ENCODE measurements at regions not wholly inside any gene's neighbourhood (a gene's known extent, or its start where the extent isn't known, plus 50 kb on each side); places are given as distances from the start of the nearest gene placed in this dataset.
A peak's percentile ranks its signal among the peaks of the same experiment; 100 is the strongest.
"Not testable (repeated sequence)": the region's sequence is repeated elsewhere in the genome, so short reads cannot be mapped to it uniquely, and the experiment has no call there.

- no peak for TF ChIP-seq CTCF (IDR thresholded peaks at IDR 0.05; ENCODE audit: low read depth, low read length)
- H3K4me3 ChIP-seq (replicated peaks in 1 of 2; ENCODE audit: low read depth in 2 of 2, low read length in 2 of 2): no peak overlapping the region
- no peak for DNase-seq (ENCODE audit: low read depth in 2 of 2)
Measured at GRCh38 chr13:54511366-54511765, 1482.8 kb downstream of the OLFM4 start.

- DNase-seq (ENCODE audit: low read depth in 2 of 2): no peak
- no peak overlapping the region for H3K4me3 ChIP-seq (replicated peaks in 1 of 2; ENCODE audit: low read depth in 2 of 2, low read length in 2 of 2)
- TF ChIP-seq CTCF (IDR thresholded peaks at IDR 0.05; ENCODE audit: low read depth, low read length): no peak
Measured at GRCh38 chr13:54513254-54513653, 1484.6 kb downstream of the OLFM4 start.

GRCh38 chr13:54536112-54536511 lies 1507.5 kb downstream of the OLFM4 start:
- DNase-seq (ENCODE audit: low read depth in 2 of 2): peak in 1 of 2 donors; percentile 0
- no peak for TF ChIP-seq CTCF (IDR thresholded peaks at IDR 0.05; ENCODE audit: low read depth, low read length)
- no peak overlapping the region for H3K4me3 ChIP-seq (replicated peaks in 1 of 2; ENCODE audit: low read depth in 2 of 2, low read length in 2 of 2)

GRCh38 chr13:54563286-54563685 lies 1534.7 kb downstream of the OLFM4 start:
- no peak for DNase-seq (ENCODE audit: low read depth in 2 of 2)
- TF ChIP-seq CTCF (IDR thresholded peaks at IDR 0.05; ENCODE audit: low read depth, low read length): no peak
- H3K4me3 ChIP-seq (replicated peaks in 1 of 2; ENCODE audit: low read depth in 2 of 2, low read length in 2 of 2): no peak overlapping the region

- DNase-seq (ENCODE audit: low read depth in 2 of 2); H3K4me3 ChIP-seq (replicated peaks in 1 of 2; ENCODE audit: low read depth in 2 of 2, low read length in 2 of 2): not testable (repeated sequence)
Measured at GRCh38 chr13:54572037-54572436, 1543.4 kb downstream of the OLFM4 start.

GRCh38 chr13:54573186-54573585 lies 1544.6 kb downstream of the OLFM4 start:
- no peak for TF ChIP-seq CTCF (IDR thresholded peaks at IDR 0.05; ENCODE audit: low read depth, low read length)
- no peak overlapping the region for H3K4me3 ChIP-seq (replicated peaks in 1 of 2; ENCODE audit: low read depth in 2 of 2, low read length in 2 of 2)
- DNase-seq (ENCODE audit: low read depth in 2 of 2): no peak

- TF ChIP-seq CTCF (IDR thresholded peaks at IDR 0.05; ENCODE audit: low read depth, low read length): no peak
- no peak for DNase-seq (ENCODE audit: low read depth in 2 of 2)
- H3K4me3 ChIP-seq (replicated peaks in 1 of 2; ENCODE audit: low read depth in 2 of 2, low read length in 2 of 2): no peak overlapping the region
Measured at GRCh38 chr13:54574791-54575190, 1546.2 kb downstream of the OLFM4 start.

Data from cardiac fibroblast (primary cell).